ENCODE measurements at regions not wholly inside any gene's neighbourhood (a gene's known extent, or its start where the extent isn't known, plus 50 kb on each side); places are given as distances from the start of the nearest gene placed in this dataset.

- TF ChIP-seq CTCF (IDR thresholded peaks at IDR 0.05; ENCODE audit: borderline replicate concordance, extremely low read depth, low read length, poor library complexity, severe bottlenecking): no peak
- no peak for TF ChIP-seq EZH2 (IDR thresholded peaks at IDR 0.05; ENCODE audit: borderline replicate concordance, low read depth, low read length, severe bottlenecking)
Observed at GRCh38 chr14:55975281-55975910, 142.8 kb upstream of the PELI2 start.

Measured in DND-41 (cell line).